B cell (primary cell): ENCODE measurements at regions not wholly inside any gene's neighbourhood (a gene's known extent, or its start where the extent isn't known, plus 50 kb on each side); places are given as distances from the start of the nearest gene placed in this dataset.

Source experiments
- ATAC-seq: fragments of 200-7000 bp; cut with Tn5 transposase; one replicate; pipeline ENCODE4 v1.10.0; 2021; ENCODE audit warnings: low read depth, mild to moderate bottlenecking, moderate number of reproducible peaks, moderate library complexity
- CTCF ChIA-PET: fragments of 350-600 bp; sonication (Branson Sonifier 250); formaldehyde crosslinking; loops from one replicate; lab custom pipeline; 2021; ENCODE audit warnings: antibody characterized with exemption, inconsistent platforms; lab: Charles Lee
- POLR2A ChIA-PET: fragments of 350-600 bp; sonication (Branson Sonifier 250); formaldehyde crosslinking; loops from one replicate; lab custom pipeline; 2021; ENCODE audit warnings: antibody characterized with exemption; lab: Charles Lee
- DNase-seq: peaks from one replicate; pipeline ENCODE4 v3.0.0; 2013
- H2AFZ ChIP-seq: 2 replicates; pipeline ENCODE4 v1.6.1; 2012; ENCODE audit warnings: mild to moderate bottlenecking, low read depth, low read length; ENCODE audit not compliant: insufficient read depth, poor library complexity, severe bottlenecking
- H3K27ac ChIP-seq, 2 donors: 1 replicate in 1 of 2; 2 replicates in 1 of 2; pipeline ENCODE4 v1.5.1; 2012 to 2013; ENCODE audit warnings: low read length in 2 of 2, mild to moderate bottlenecking in 2 of 2, moderate library complexity in 1 of 2
- H3K27me3 ChIP-seq, 4 experiments: fragments of 200-600 bp in 1 of 4; sonication (generic) in 1 of 4; replicated peaks in 1 of 4; 1 replicate in 2 of 4; 2 replicates in 2 of 4; pipeline versions ENCODE4 v1.6.1 to v1.7.0; 2013 to 2016; ENCODE audit warnings: low read length in 3 of 4, mild to moderate bottlenecking in 2 of 4, mixed read lengths in 1 of 4, moderate library complexity in 1 of 4; ENCODE audit not compliant: insufficient read depth in 4 of 4, control insufficient read depth in 3 of 4; ENCODE audit errors: control extremely low read depth in 1 of 4
- H3K36me3 ChIP-seq, 2 experiments: replicated peaks in 1 of 2; 1 replicate in 1 of 2; 2 replicates in 1 of 2; pipeline versions ENCODE4 v1.6.1 to v1.7.1; 2013; ENCODE audit warnings: low read length in 1 of 2; ENCODE audit not compliant: insufficient read depth in 2 of 2, control insufficient read depth in 1 of 2; ENCODE audit errors: control extremely low read depth in 1 of 2, extremely low read depth in 1 of 2
- H3K4me1 ChIP-seq, 2 donors: fragments of 200-600 bp in 1 of 2; sonication (generic) in 1 of 2; 1 replicate in 1 of 2; 2 replicates in 1 of 2; pipeline versions ENCODE4 v1.5.1 to v1.6.1; 2013 to 2017; ENCODE audit warnings: low read length in 2 of 2; ENCODE audit not compliant: control insufficient read depth in 2 of 2, insufficient read depth in 2 of 2
- H3K4me2 ChIP-seq: replicated peaks from 2 replicates; pipeline ENCODE3; 2012; ENCODE audit warnings: mild to moderate bottlenecking, low read depth, low read length; ENCODE audit not compliant: poor library complexity, severe bottlenecking
- H3K4me3 ChIP-seq, 5 experiments: fragments of 200-600 bp in 1 of 5; sonication (generic) in 1 of 5; 1 replicate in 3 of 5; 2 replicates in 2 of 5; pipeline versions ENCODE4 v1.5.1 to v1.7.0; 2011 to 2016; ENCODE audit warnings: low read length in 4 of 5, mild to moderate bottlenecking in 4 of 5, low read depth in 2 of 5, control low read depth in 1 of 5, moderate library complexity in 1 of 5; ENCODE audit not compliant: insufficient read depth in 1 of 5; ENCODE audit errors: control extremely low read depth in 1 of 5, extremely low read depth in 1 of 5
- H3K79me2 ChIP-seq: fragments of 200-600 bp; sonication (generic); one replicate; pipeline ENCODE4 v1.6.0; 2016; ENCODE audit warnings: low read length; ENCODE audit not compliant: control insufficient read depth, insufficient read depth
- H3K9ac ChIP-seq: fragments of 200-600 bp; sonication (generic); 2 replicates; pipeline ENCODE4 v1.6.1; 2017; ENCODE audit warnings: mild to moderate bottlenecking, low read length, moderate library complexity
- H3K9me3 ChIP-seq, 3 donors: one replicate each; pipeline versions ENCODE4 v1.6.1 to v1.7.1; 2013; ENCODE audit warnings: low read length in 2 of 3; ENCODE audit not compliant: control insufficient read depth in 2 of 3, insufficient read depth in 1 of 3; ENCODE audit errors: control extremely low read depth in 1 of 3
- H4K20me1 ChIP-seq: 2 replicates; pipeline ENCODE4 v1.6.0; 2012; ENCODE audit warnings: mild to moderate bottlenecking, low read length; ENCODE audit not compliant: insufficient read depth, control insufficient read depth, poor library complexity, severe bottlenecking
- H3K27ac Mint-ChIP-seq: one replicate; pipeline ENCODE4 v1.8.0; 2021; ENCODE audit warnings: mixed read lengths
- H3K27me3 Mint-ChIP-seq: one replicate; pipeline ENCODE4 v1.8.0; 2021; ENCODE audit warnings: mixed read lengths
- H3K4me1 Mint-ChIP-seq: one replicate; pipeline ENCODE4 v1.8.0; 2021; ENCODE audit warnings: mixed read lengths
- H3K4me3 Mint-ChIP-seq: one replicate; pipeline ENCODE4 v1.8.0; 2021; ENCODE audit warnings: mixed read lengths
- H3K9me3 Mint-ChIP-seq: one replicate; pipeline ENCODE4 v1.8.0; 2022; ENCODE audit warnings: mixed read lengths; ENCODE audit not compliant: insufficient read depth
- EZH2 ChIP-seq: IDR thresholded peaks from 2 replicates; pipeline ENCODE4 v1.6.1; 2012; ENCODE audit warnings: borderline replicate concordance, low read depth, mild to moderate bottlenecking, moderate library complexity, low read length; ENCODE audit not compliant: insufficient read depth, poor library complexity, severe bottlenecking
- WGBS: methylation state at CpG from one replicate; pipeline ENCODE4 v1.1.5; 2013; ENCODE audit warnings: missing lambda C conversion rate; ENCODE audit not compliant: insufficient coverage; 5-methylcytosine and 5-hydroxymethylcytosine counted together
- intact Hi-C: fragments of 100-400 bp; cut with micrococcal nuclease; formaldehyde crosslinking; loops from one replicate; pipeline ENCODE4 v1.10.0; 2022
- TF ChIP-seq, protein P1 (sequence below): fragments of 200-600 bp; IDR thresholded peaks from one replicate; pipeline ENCODE4 v1.8.0; 2022; ENCODE audit warnings: antibody characterized with exemption, mild to moderate bottlenecking

GRCh38 chr3:41116851-41117250 lies 82.5 kb upstream of the CTNNB1 start:
- 67% methylated on average over 8 of the region's 8 CpGs for WGBS
- Mint-ChIP-seq H3K27ac (no peak overlapping the region), H3K4me1 (peaks cover 13% of the 10 kb centered on the region), H3K4me3 (peak overlapping the region; percentile 59), H3K27me3 (peaks cover 19% of the 10 kb centered on the region), H3K9me3 (no peaks in the 10 kb centered on the region)
- no peaks in the 10 kb centered on the region for H4K20me1 ChIP-seq
- ChIA-PET CTCF (interaction anchor here (0.7 to 1.8 kb wide), 2 partner anchors 40 to 701 kb away, joined by 3 to 4 read pairs; no protein-coding TSS in a partner anchor), POLR2A (no interaction called here)
- ATAC-seq (no peak), DNase-seq (no peak)
- TF ChIP-seq, protein P1, sequence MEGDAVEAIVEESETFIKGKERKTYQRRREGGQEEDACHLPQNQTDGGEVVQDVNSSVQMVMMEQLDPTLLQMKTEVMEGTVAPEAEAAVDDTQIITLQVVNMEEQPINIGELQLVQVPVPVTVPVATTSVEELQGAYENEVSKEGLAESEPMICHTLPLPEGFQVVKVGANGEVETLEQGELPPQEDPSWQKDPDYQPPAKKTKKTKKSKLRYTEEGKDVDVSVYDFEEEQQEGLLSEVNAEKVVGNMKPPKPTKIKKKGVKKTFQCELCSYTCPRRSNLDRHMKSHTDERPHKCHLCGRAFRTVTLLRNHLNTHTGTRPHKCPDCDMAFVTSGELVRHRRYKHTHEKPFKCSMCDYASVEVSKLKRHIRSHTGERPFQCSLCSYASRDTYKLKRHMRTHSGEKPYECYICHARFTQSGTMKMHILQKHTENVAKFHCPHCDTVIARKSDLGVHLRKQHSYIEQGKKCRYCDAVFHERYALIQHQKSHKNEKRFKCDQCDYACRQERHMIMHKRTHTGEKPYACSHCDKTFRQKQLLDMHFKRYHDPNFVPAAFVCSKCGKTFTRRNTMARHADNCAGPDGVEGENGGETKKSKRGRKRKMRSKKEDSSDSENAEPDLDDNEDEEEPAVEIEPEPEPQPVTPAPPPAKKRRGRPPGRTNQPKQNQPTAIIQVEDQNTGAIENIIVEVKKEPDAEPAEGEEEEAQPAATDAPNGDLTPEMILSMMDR = no peak
- TF ChIP-seq EZH2 = no peak
- peak overlapping the region; percentile 66 for H3K4me2 ChIP-seq
- no peaks in the 10 kb centered on the region for H3K79me2 ChIP-seq
- H3K9ac ChIP-seq = no peak overlapping the region
- no peaks in the 10 kb centered on the region for H3K27me3 ChIP-seq
- no peak overlapping the region for H3K4me3 ChIP-seq
- H3K36me3 ChIP-seq = no peaks in the 10 kb centered on the region
- H2AFZ ChIP-seq = no peak overlapping the region
- no peak overlapping the region for H3K27ac ChIP-seq
- intact Hi-C loops = no loop called here
- H3K4me1 ChIP-seq = peaks cover 10 to 11% of the 10 kb centered on the region in 2 donors
- no peaks in the 10 kb centered on the region for H3K9me3 ChIP-seq

DNA sequence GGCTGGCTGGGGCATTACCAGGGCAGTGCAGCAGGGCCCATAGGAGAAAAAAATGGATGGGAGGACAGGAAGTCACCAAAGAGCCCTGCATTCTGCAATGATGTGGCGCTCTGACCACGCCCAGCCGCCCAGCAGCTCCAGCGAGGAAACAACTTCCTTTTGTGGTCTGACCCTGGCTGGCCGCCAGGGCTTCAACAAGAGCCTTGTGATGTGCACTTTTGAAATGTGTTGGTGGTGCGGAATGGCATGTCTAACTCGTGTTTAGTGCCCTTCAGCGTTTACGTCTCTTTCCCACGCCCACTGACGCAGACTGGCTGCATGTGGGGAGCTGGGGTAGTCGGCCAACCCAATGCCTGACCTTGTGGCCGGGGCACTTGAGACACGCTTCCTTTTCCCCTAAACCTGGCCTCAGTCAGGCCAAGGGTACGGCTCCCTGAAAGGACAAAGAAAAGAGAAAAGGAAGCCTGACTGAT lies 81.9 kb upstream of the CTNNB1 start:
- Histone ChIP-seq H3K27ac (no peak overlapping the region), H2AFZ (peak overlapping the region; percentile 65), H3K9me3 (no peaks in the 10 kb centered on the region), H3K79me2 (no peaks in the 10 kb centered on the region), H3K9ac (no peak overlapping the region), H3K4me1 (peaks cover 10 to 11% of the 10 kb centered on the region in 2 donors), H4K20me1 (no peaks in the 10 kb centered on the region), H3K4me3 (peak overlapping the region in 1 of 5 experiments; percentile 19), H3K4me2 (peak overlapping the region; percentile 66), H3K36me3 (no peaks in the 10 kb centered on the region), H3K27me3 (no peaks in the 10 kb centered on the region)
- POLR2A ChIA-PET = no interaction called here
- peaks cover 13% of the 10 kb centered on the region for H3K4me1 Mint-ChIP-seq
- H3K27me3 Mint-ChIP-seq = peaks cover 19% of the 10 kb centered on the region
- ATAC-seq (peak; percentile 84), DNase-seq (peak; percentile 55)
- peak overlapping the region; percentile 11 for H3K27ac Mint-ChIP-seq
- H3K9me3 Mint-ChIP-seq = no peaks in the 10 kb centered on the region
- TF ChIP-seq, protein P1 = no peak
- TF ChIP-seq EZH2 = no peak
- intact Hi-C loops = no loop called here
- H3K4me3 Mint-ChIP-seq = peak overlapping the region; percentile 59
- CTCF ChIA-PET = interaction anchor here (0.7 to 1.8 kb wide), 2 partner anchors 39 to 701 kb away, joined by 3 to 4 read pairs; no protein-coding TSS in a partner anchor
- WGBS = 0% methylated on average over 7 of the region's 15 CpGs
